Esophagus muscularis mucosa (tissue), 4 donors: ENCODE measurements at regions not wholly inside any gene's neighbourhood (a gene's known extent, or its start where the extent isn't known, plus 50 kb on each side); places are given as distances from the start of the nearest gene placed in this dataset.

Experiments used
- DNase-seq: peaks from one replicate; pipeline ENCODE4 v3.0.0-alpha.2; 2017; ENCODE audit errors: extremely low spot score
- H3K27ac ChIP-seq, 4 donors: fragments of 200-600 bp; sonication (generic); replicated peaks in 1 of 4; 1 replicate in 3 of 4; 2 replicates in 1 of 4; pipeline ENCODE4 v1.5.1; 2016 to 2019; ENCODE audit warnings: mild to moderate bottlenecking in 1 of 4
- H3K27me3 ChIP-seq, 4 donors: fragments of 200-600 bp; sonication (generic); one replicate each; pipeline versions ENCODE4 v1.5.1 to v1.6.0; 2016 to 2019
- H3K36me3 ChIP-seq, 4 donors: fragments of 200-600 bp; sonication (generic); one replicate each; pipeline ENCODE4 v1.5.1; 2016 to 2019
- H3K4me1 ChIP-seq, 4 donors: fragments of 200-600 bp; sonication (generic); one replicate each; pipeline ENCODE4 v1.5.1; 2016 to 2019
- H3K4me3 ChIP-seq, 4 donors: fragments of 200-600 bp; sonication (generic); 1 replicate in 2 of 4; 2 replicates in 2 of 4; pipeline ENCODE4 v1.5.1; 2016 to 2019; ENCODE audit warnings: mild to moderate bottlenecking in 4 of 4, moderate library complexity in 1 of 4
- H3K9me3 ChIP-seq, 4 donors: fragments of 200-600 bp; sonication (generic); 1 replicate in 3 of 4; 2 replicates in 1 of 4; pipeline ENCODE4 v1.5.1; 2016 to 2019
- EP300 ChIP-seq: sonication (generic); formaldehyde crosslinking; IDR thresholded peaks from one replicate; pipeline ENCODE4 v1.6.1; 2017; ENCODE audit warnings: antibody characterized with exemption
- POLR2A ChIP-seq: fragments of 450-650 bp; IDR thresholded peaks from one replicate; pipeline ENCODE4 v1.6.1; 2017; ENCODE audit warnings: antibody characterized with exemption, moderate library complexity, mild to moderate bottlenecking, low read depth
- POLR2AphosphoS5 ChIP-seq, 2 donors: sonication (generic); formaldehyde crosslinking; IDR thresholded peaks; one replicate each; pipeline ENCODE4 v1.6.1; 2017; ENCODE audit warnings: antibody characterized with exemption in 2 of 2
- WGBS: methylation state at CpG from one replicate; pipeline ENCODE4 v1.1.5; 2018; 5-methylcytosine and 5-hydroxymethylcytosine counted together
- intact Hi-C: fragments of 100-400 bp; cut with DNase I; formaldehyde crosslinking; loops from one replicate; pipeline ENCODE4 v1.15.1; 2023
- TF ChIP-seq, protein P1 (sequence below), 3 experiments: fragments of 200-600 bp in 2 of 3; fragments of 450-650 bp in 1 of 3; sonication (generic) in 2 of 3; IDR thresholded peaks; one replicate each; pipeline ENCODE4 v1.5.1; 2017 to 2019; ENCODE audit warnings: antibody characterized with exemption in 3 of 3, mild to moderate bottlenecking in 2 of 3, moderate library complexity in 1 of 3

DNA sequence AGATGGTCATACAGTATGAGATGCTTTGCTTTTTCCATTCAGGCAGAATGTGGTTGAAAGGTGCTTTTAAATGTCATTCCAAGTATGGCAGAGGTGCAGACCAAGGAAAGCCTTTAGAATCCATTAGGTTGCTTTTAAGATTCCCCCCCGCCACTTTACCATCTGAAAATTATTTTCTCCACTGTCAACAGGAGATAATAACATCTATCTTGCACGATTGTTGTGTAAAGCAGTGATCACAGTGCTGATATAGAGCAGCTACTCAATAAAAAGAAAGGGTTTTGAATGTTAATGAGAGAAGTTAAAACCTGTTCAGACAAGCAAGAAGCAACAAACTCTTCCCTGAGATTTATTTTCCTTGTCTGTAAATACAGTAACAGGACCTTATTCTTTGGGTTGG, 372.5 kb upstream of the GCFC2 start:
- H3K9me3 ChIP-seq, result no peaks in the 10 kb centered on the region
- WGBS, result 49% methylated on average over 2 of the region's 2 CpGs

DNA sequence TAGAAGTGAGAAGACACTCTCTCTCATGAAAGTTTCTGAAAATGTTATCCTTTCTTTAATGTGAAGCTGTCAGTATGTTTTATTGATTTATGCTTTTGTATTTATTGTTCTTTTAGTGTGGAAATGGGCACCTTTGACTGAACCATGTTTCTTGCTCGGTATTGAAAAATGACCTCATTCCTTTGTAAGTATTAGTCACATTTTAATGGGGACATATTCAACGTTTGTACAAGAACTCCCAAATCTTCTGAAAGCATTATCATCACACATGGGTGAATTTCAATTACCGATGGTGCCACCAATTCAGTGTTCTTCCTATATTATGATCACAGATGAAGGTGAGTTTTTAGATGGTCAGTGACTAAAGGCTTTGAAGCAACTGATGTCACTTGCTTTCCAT, 371.8 kb upstream of the GCFC2 start:
- no peak overlapping the region for H3K4me3 ChIP-seq
- H3K9me3 ChIP-seq, result no peaks in the 10 kb centered on the region
- H3K27me3 ChIP-seq, result no peaks in the 10 kb centered on the region
- intact Hi-C loops, result no loop called here
- no peaks in the 10 kb centered on the region for H3K36me3 ChIP-seq
- WGBS, result 53% methylated on average over 3 of the region's 3 CpGs
- TF ChIP-seq EP300 (no peak), POLR2A (no peak), POLR2AphosphoS5 (IDR thresholded peaks at IDR 0.05) (no peak)
- TF ChIP-seq, protein P1, sequence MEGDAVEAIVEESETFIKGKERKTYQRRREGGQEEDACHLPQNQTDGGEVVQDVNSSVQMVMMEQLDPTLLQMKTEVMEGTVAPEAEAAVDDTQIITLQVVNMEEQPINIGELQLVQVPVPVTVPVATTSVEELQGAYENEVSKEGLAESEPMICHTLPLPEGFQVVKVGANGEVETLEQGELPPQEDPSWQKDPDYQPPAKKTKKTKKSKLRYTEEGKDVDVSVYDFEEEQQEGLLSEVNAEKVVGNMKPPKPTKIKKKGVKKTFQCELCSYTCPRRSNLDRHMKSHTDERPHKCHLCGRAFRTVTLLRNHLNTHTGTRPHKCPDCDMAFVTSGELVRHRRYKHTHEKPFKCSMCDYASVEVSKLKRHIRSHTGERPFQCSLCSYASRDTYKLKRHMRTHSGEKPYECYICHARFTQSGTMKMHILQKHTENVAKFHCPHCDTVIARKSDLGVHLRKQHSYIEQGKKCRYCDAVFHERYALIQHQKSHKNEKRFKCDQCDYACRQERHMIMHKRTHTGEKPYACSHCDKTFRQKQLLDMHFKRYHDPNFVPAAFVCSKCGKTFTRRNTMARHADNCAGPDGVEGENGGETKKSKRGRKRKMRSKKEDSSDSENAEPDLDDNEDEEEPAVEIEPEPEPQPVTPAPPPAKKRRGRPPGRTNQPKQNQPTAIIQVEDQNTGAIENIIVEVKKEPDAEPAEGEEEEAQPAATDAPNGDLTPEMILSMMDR (IDR thresholded peaks at IDR 0.05), result no peak
- no peak overlapping the region for H3K27ac ChIP-seq
- no peaks in the 10 kb centered on the region for H3K4me1 ChIP-seq
- DNase-seq, result no peak

More for the DNA sequence above, 372.5 kb upstream of the GCFC2 start:
- Histone ChIP-seq H3K4me1 (no peaks in the 10 kb centered on the region), H3K4me3 (no peak overlapping the region), H3K36me3 (no peaks in the 10 kb centered on the region), H3K27ac (no peak overlapping the region), H3K27me3 (no peaks in the 10 kb centered on the region)
- no peak for DNase-seq
- TF ChIP-seq POLR2AphosphoS5 (IDR thresholded peaks at IDR 0.05) (no peak), EP300 (no peak)
- TF ChIP-seq, protein P1 (IDR thresholded peaks at IDR 0.05), result no peak
- intact Hi-C loops, result no loop called here

DNA sequence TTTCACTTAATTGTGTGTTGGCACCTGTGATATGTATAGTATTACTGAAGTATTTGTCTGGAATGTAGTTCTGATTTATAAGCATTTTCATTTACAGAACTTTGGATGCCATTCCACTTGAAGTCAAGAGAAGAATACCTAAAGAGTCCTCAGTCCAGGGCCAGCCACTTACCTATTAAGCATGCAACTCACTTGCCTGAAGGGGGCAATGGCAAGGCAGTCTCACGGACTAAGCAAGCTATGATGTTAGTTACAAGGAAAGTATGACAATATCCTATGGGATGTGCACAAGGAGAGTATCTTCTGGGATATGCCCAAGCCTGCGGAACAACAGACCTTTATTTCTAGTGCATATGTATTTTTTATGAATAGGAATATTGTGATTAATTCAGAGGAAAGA, 369.4 kb upstream of the GCFC2 start:
- no peaks in the 10 kb centered on the region for H3K27me3 ChIP-seq
- H3K4me3 ChIP-seq, result no peak overlapping the region
- H3K36me3 ChIP-seq, result no peaks in the 10 kb centered on the region
- H3K9me3 ChIP-seq, result no peaks in the 10 kb centered on the region
- WGBS, result 42% methylated on average over 2 of the region's 2 CpGs
- H3K4me1 ChIP-seq, result no peaks in the 10 kb centered on the region
- H3K27ac ChIP-seq, result no peak overlapping the region
- intact Hi-C loops, result no loop called here
- no peak for DNase-seq
- no peak for TF ChIP-seq EP300
- TF ChIP-seq, protein P1 (IDR thresholded peaks at IDR 0.05), result no peak
- TF ChIP-seq POLR2AphosphoS5 (IDR thresholded peaks at IDR 0.05), result no peak
- no peak for TF ChIP-seq POLR2A

DNA sequence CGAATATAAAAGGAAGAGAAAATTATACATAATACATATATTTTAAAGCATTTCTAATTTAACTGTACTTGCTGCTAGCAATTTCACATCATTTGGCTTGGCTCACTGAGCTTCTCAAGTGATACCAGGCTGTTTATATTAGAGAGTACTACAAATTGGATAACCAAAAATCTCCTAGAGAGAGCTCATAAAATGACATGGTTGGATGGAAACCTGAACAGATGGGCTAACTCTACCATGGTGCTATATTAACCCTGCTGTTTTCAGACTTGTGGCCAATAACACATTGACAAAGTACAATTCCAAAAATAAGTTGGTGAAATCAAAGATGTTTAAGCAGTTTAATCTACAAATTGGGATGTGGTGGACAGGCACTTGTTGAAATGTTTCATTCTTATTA, 364.4 kb upstream of the GCFC2 start:
- intact Hi-C loops, result no loop called here
- TF ChIP-seq EP300, result no peak
- no peak for TF ChIP-seq POLR2A
- TF ChIP-seq POLR2AphosphoS5 (IDR thresholded peaks at IDR 0.05), result no peak
- TF ChIP-seq, protein P1 (IDR thresholded peaks at IDR 0.05), result no peak
- no peak for DNase-seq
- no peak overlapping the region for H3K27ac ChIP-seq
- no peaks in the 10 kb centered on the region for H3K9me3 ChIP-seq
- 87% methylated on average over 1 of the region's 1 CpG for WGBS
- H3K27me3 ChIP-seq, result no peaks in the 10 kb centered on the region
- no peak overlapping the region for H3K4me3 ChIP-seq
- H3K4me1 ChIP-seq, result no peaks in the 10 kb centered on the region
- H3K36me3 ChIP-seq, result no peaks in the 10 kb centered on the region

- 85% methylated on average over 3 of the region's 3 CpGs for WGBS
- TF ChIP-seq POLR2AphosphoS5 (IDR thresholded peaks at IDR 0.05) (no peak), POLR2A (no peak), EP300 (no peak)
- TF ChIP-seq, protein P1 (IDR thresholded peaks at IDR 0.05), result no peak
- no peaks in the 10 kb centered on the region for H3K9me3 ChIP-seq
These were observed 363.4 kb upstream of the GCFC2 start for GRCh38 chr2:76073992-76074604.

More at GRCh38 chr2:76073992-76074604, 363.4 kb upstream of the GCFC2 start:
- no peak overlapping the region for H3K4me3 ChIP-seq
- no peak overlapping the region for H3K27ac ChIP-seq
- H3K27me3 ChIP-seq, result no peaks in the 10 kb centered on the region
- H3K4me1 ChIP-seq, result no peaks in the 10 kb centered on the region
- H3K36me3 ChIP-seq, result no peaks in the 10 kb centered on the region
- intact Hi-C loops, result no loop called here
- no peak for DNase-seq
